Stimulated activated naive CD8-positive, alpha-beta T cell treated with anti-CD3 and anti-CD28 coated beads, Interleukin-15, Interleukin-2, amounts not matched to agents 100 ng/mL and 50 ng/mL, for 24 hours (primary cell): ENCODE measurements at regions not wholly inside any gene's neighbourhood (a gene's known extent, or its start where the extent isn't known, plus 50 kb on each side); places are given as distances from the start of the nearest gene placed in this dataset.
"Not testable (repeated sequence)": the region's sequence is repeated elsewhere in the genome, so short reads cannot be mapped to it uniquely, and the experiment has no call there.

Experiments
- H3K27ac Mint-ChIP-seq: one replicate; pipeline ENCODE4 v1.8.0; 2021; ENCODE audit warnings: mild to moderate bottlenecking, mixed read lengths
- H3K27me3 Mint-ChIP-seq: one replicate; pipeline ENCODE4 v1.8.0; 2021; ENCODE audit warnings: mixed read lengths
- H3K36me3 Mint-ChIP-seq: one replicate; pipeline ENCODE4 v1.8.0; 2021; ENCODE audit warnings: low read depth, mixed read lengths
- H3K4me1 Mint-ChIP-seq: one replicate; pipeline ENCODE4 v1.8.0; 2021; ENCODE audit warnings: low read depth, mixed read lengths
- H3K4me3 Mint-ChIP-seq: one replicate; pipeline ENCODE4 v1.8.0; 2021; ENCODE audit warnings: mild to moderate bottlenecking, mixed read lengths
- H3K9me3 Mint-ChIP-seq: one replicate; pipeline ENCODE4 v1.8.0; 2021; ENCODE audit warnings: mixed read lengths

GRCh38 chr3:3662610-3663009, 136.6 kb upstream of the LRRN1 start:
- no peak overlapping the region for H3K27ac Mint-ChIP-seq

DNA sequence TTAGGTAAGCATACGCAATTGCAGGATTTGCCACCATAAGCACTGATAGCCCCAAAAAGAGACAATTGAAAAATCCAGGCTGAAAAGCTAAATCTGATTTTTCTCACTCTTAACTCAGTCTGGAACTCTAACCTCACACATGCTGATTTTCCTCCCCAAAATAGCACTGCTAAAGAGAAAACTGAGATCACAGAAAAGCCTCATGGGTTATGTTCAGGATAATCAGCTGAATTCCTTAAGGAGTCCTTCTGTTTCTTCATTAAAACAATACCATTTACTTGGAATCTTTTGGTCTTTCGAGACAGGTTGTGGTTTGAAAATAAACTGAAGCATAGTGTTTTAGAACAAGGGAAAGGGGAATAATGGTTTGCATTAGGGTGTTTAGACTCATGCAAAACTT, 144.3 kb upstream of the LRRN1 start:
- Mint-ChIP-seq H3K36me3 (no peaks in the 10 kb centered on the region), H3K4me1 (no peaks in the 10 kb centered on the region), H3K27me3 (no peaks in the 10 kb centered on the region), H3K27ac (no peak overlapping the region), H3K4me3 (no peak overlapping the region), H3K9me3 (no peaks in the 10 kb centered on the region)

More at GRCh38 chr3:3662610-3663009, 136.6 kb upstream of the LRRN1 start:
- Mint-ChIP-seq H3K4me3 (no peak overlapping the region), H3K36me3 (no peaks in the 10 kb centered on the region), H3K27me3 (no peaks in the 10 kb centered on the region), H3K4me1 (peaks cover 5% of the 10 kb centered on the region), H3K9me3 (no peaks in the 10 kb centered on the region)

DNA sequence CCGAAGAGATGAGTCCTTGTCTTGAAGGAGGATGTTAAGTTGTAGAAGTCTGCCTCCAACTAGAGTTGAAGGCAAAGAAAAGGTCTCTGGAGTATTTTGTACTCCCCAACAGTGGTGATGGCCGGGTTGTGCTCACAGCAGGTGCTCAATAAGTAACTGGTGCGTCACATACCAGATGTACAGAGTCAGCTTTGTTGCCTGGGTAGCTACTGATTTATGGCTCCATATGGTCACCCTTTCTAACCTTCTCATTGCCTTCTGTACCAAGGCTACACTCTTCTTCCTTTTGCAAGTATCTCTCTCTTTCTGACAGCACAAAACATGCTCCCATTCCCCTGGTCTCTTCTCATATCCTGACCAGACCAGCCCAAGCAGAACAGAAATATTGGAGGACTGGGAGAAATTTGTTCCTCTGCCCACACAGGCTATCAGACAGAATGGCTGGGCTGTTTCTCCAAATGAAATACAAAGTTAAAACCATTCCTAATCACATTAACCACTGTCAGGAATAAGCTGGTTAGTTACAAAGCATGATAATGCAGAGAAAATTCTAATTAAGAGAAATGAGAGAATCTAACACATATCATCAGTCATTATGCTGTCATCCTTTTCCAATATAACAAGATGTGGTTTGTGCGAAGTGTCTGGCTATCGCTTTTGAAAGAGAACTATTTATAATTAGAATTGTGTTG, 150.1 kb upstream of the LRRN1 start:
- Mint-ChIP-seq H3K9me3 (no peaks in the 10 kb centered on the region), H3K4me3 (no peak overlapping the region), H3K27ac (no peak overlapping the region), H3K4me1 (no peaks in the 10 kb centered on the region), H3K36me3 (no peaks in the 10 kb centered on the region), H3K27me3 (no peaks in the 10 kb centered on the region)

GRCh38 chr3:3646934-3647333, 152.3 kb upstream of the LRRN1 start:
- H3K27me3 Mint-ChIP-seq, result no peaks in the 10 kb centered on the region
- no peaks in the 10 kb centered on the region for H3K4me1 Mint-ChIP-seq
- H3K9me3 Mint-ChIP-seq, result peaks cover 3% of the 10 kb centered on the region
- no peak overlapping the region for H3K4me3 Mint-ChIP-seq
- no peaks in the 10 kb centered on the region for H3K36me3 Mint-ChIP-seq
- H3K27ac Mint-ChIP-seq, result no peak overlapping the region

GRCh38 chr3:3646103-3646844, 153.0 kb upstream of the LRRN1 start:
- H3K9me3 Mint-ChIP-seq, H3K36me3 Mint-ChIP-seq, H3K27ac Mint-ChIP-seq, H3K4me1 Mint-ChIP-seq, H3K4me3 Mint-ChIP-seq, H3K27me3 Mint-ChIP-seq: not testable (repeated sequence)

GRCh38 chr3:3641877-3642455, 157.3 kb upstream of the LRRN1 start:
- Mint-ChIP-seq H3K9me3 (peaks cover 3% of the 10 kb centered on the region), H3K27me3 (no peaks in the 10 kb centered on the region), H3K4me1 (no peaks in the 10 kb centered on the region), H3K36me3 (no peaks in the 10 kb centered on the region), H3K27ac (no peak overlapping the region), H3K4me3 (no peak overlapping the region)

DNA sequence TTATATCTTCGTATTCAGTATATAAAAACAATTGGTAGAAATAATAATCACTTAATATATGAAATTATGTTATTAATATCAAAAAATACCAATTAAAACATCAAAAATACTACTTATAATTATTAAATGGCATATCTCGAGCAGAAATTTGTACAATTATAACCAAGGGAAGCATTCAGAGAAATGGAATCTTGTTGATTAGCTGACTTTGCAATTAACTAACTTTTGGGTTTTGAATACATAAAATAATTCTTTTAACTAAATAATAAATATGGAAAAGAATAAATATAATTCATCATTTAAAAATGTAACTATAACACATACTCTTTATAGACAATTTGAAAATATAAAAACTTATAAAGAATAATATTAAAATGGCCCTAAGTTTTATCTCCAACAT, 160.2 kb upstream of the LRRN1 start:
- Mint-ChIP-seq H3K27ac (no peak overlapping the region), H3K4me1 (no peaks in the 10 kb centered on the region), H3K4me3 (no peak overlapping the region), H3K9me3 (peaks cover 3% of the 10 kb centered on the region), H3K36me3 (no peaks in the 10 kb centered on the region), H3K27me3 (no peaks in the 10 kb centered on the region)

DNA sequence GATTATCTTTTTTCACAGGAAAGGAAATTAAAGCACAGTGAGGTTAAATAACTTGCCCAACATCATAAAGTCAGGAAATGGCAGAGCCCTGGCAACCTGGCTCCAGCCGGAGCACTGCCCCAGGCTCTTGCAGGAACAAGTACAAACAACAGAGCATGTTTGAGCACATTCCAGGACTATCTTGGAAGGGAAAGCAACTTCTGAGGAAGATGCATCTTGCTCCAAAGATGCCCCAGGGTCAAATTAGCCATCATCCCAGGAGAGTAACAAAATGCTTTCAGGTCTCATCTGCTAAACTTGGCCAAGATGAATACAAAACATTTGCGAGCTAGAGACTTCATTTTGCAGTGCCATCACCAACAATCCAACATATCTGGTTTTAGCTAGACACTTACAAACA, 162.4 kb upstream of the LRRN1 start:
- no peak overlapping the region for H3K27ac Mint-ChIP-seq
- no peaks in the 10 kb centered on the region for H3K36me3 Mint-ChIP-seq
- H3K9me3 Mint-ChIP-seq, result no peaks in the 10 kb centered on the region
- H3K27me3 Mint-ChIP-seq, result no peaks in the 10 kb centered on the region
- no peaks in the 10 kb centered on the region for H3K4me1 Mint-ChIP-seq
- H3K4me3 Mint-ChIP-seq, result no peak overlapping the region

DNA sequence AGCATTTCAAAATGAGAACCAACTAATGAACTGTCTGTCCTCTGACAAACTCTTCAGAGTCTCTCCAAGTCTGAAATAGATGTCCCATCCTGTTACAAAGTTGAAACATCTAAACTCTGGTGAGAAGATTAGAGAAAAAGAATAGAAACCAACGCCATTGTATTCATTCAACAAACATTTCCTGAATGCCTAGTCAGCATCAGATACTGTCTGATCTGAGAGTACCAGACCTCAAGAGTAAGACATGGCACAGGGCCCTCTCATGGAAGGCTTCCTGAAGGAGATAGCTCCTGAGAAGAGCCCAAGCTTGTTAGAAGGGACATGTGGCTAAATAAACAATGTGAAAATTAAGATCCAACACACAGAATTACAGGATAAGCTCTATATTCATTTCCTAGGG, 164.1 kb upstream of the LRRN1 start:
- H3K4me3 Mint-ChIP-seq, result no peak overlapping the region
- H3K9me3 Mint-ChIP-seq, result no peaks in the 10 kb centered on the region
- H3K27me3 Mint-ChIP-seq, result no peaks in the 10 kb centered on the region
- H3K4me1 Mint-ChIP-seq, result no peaks in the 10 kb centered on the region
- no peaks in the 10 kb centered on the region for H3K36me3 Mint-ChIP-seq
- H3K27ac Mint-ChIP-seq, result no peak overlapping the region

DNA sequence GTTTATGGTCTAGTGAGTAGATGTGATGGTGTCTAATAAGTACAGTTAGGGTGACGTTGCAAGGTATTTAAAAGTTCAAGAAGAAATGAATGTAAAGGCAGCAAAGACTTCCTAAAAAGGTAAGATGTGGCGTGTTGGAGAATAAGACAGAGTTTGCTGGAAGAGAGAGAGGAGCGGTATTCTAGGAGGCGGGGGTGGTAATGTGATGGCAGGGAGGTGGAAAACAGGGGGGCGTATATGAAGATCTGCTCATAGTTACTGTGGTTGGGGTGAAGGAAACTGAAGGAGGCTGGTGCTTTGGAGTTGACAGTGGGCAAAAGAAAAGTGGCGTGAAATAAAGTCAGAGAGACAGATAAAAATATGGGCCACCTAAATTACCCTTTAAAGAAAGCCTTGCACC, 164.9 kb upstream of the LRRN1 start:
- no peaks in the 10 kb centered on the region for H3K4me1 Mint-ChIP-seq
- H3K27ac Mint-ChIP-seq, result no peak overlapping the region
- no peak overlapping the region for H3K4me3 Mint-ChIP-seq
- H3K9me3 Mint-ChIP-seq, result no peaks in the 10 kb centered on the region
- H3K36me3 Mint-ChIP-seq, result no peaks in the 10 kb centered on the region
- no peaks in the 10 kb centered on the region for H3K27me3 Mint-ChIP-seq

DNA sequence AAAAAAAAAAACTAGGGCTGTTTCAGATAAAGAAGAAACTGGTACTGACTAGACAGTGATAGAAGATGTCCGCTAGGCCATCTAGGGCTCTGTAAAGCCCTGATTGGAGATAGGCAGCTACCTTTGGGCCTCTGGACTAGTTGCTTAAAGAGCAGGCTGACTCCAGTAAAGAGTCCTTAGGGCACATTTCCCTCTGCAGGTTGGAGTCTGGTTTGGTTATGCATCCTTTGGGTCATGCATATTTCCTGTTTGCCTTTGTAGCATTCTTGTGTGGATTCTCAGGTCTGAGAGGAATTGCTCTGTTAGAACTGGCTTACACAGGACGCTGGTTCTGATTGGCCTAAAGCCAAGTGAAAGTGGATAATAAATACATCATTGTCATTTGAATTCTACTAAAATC, 165.5 kb upstream of the LRRN1 start:
- no peak overlapping the region for H3K27ac Mint-ChIP-seq
- H3K36me3 Mint-ChIP-seq, result no peaks in the 10 kb centered on the region
- no peaks in the 10 kb centered on the region for H3K9me3 Mint-ChIP-seq
- no peaks in the 10 kb centered on the region for H3K27me3 Mint-ChIP-seq
- H3K4me1 Mint-ChIP-seq, result no peaks in the 10 kb centered on the region
- H3K4me3 Mint-ChIP-seq, result no peak overlapping the region

GRCh38 chr3:3632449-3632848, 166.8 kb upstream of the LRRN1 start:
- H3K27me3 Mint-ChIP-seq, result no peaks in the 10 kb centered on the region
- no peak overlapping the region for H3K4me3 Mint-ChIP-seq
- no peaks in the 10 kb centered on the region for H3K9me3 Mint-ChIP-seq
- no peaks in the 10 kb centered on the region for H3K36me3 Mint-ChIP-seq
- H3K27ac Mint-ChIP-seq, result no peak overlapping the region
- H3K4me1 Mint-ChIP-seq, result no peaks in the 10 kb centered on the region

- Mint-ChIP-seq H3K27me3 (no peaks in the 10 kb centered on the region), H3K4me1 (no peaks in the 10 kb centered on the region), H3K4me3 (no peak overlapping the region), H3K27ac (no peak overlapping the region), H3K36me3 (no peaks in the 10 kb centered on the region), H3K9me3 (no peaks in the 10 kb centered on the region)
These were observed 168.1 kb upstream of the LRRN1 start for GRCh38 chr3:3631114-3631513.

- no peaks in the 10 kb centered on the region for H3K9me3 Mint-ChIP-seq
- no peaks in the 10 kb centered on the region for H3K4me1 Mint-ChIP-seq
- H3K27me3 Mint-ChIP-seq, result no peaks in the 10 kb centered on the region
- H3K36me3 Mint-ChIP-seq, result no peaks in the 10 kb centered on the region
- no peak overlapping the region for H3K27ac Mint-ChIP-seq
- H3K4me3 Mint-ChIP-seq, result no peak overlapping the region
These were observed 169.3 kb upstream of the LRRN1 start for GRCh38 chr3:3629911-3630310.

GRCh38 chr3:3628676-3629328, 170.4 kb upstream of the LRRN1 start:
- no peak overlapping the region for H3K27ac Mint-ChIP-seq
- H3K36me3 Mint-ChIP-seq, result no peaks in the 10 kb centered on the region
- H3K4me1 Mint-ChIP-seq, result no peaks in the 10 kb centered on the region
- H3K4me3 Mint-ChIP-seq, result no peak overlapping the region
- no peaks in the 10 kb centered on the region for H3K9me3 Mint-ChIP-seq
- no peaks in the 10 kb centered on the region for H3K27me3 Mint-ChIP-seq
